Mesenchymal stem cell (in vitro differentiated cells and primary cell): ENCODE measurements at regions not wholly inside any gene's neighbourhood (a gene's known extent, or its start where the extent isn't known, plus 50 kb on each side); places are given as distances from the start of the nearest gene placed in this dataset.
A peak's percentile ranks its signal among the peaks of the same experiment; 100 is the strongest.

Experiments
- DNase-seq: peaks from one replicate; pipeline ENCODE4 v3.0.0-alpha.2; 2013
- H2AFZ ChIP-seq: one replicate; pipeline ENCODE4 v1.6.1; 2013; ENCODE audit warnings: low read depth, mild to moderate bottlenecking, control low read depth, inconsistent platforms, low read length, moderate library complexity
- H2AK5ac ChIP-seq: 2 replicates; pipeline ENCODE4 v1.6.1; 2013; ENCODE audit warnings: low read length, moderate library complexity, mild to moderate bottlenecking, inconsistent platforms; ENCODE audit not compliant: severe bottlenecking
- H2BK120ac ChIP-seq: one replicate; pipeline ENCODE4 v1.6.1; 2013; ENCODE audit warnings: low read depth, mild to moderate bottlenecking, inconsistent platforms, low read length, moderate library complexity
- H2BK12ac ChIP-seq, 2 experiments: one replicate each; pipeline ENCODE4 v1.6.1; 2013; ENCODE audit warnings: inconsistent platforms in 2 of 2, low read length in 2 of 2, mild to moderate bottlenecking in 2 of 2, moderate library complexity in 2 of 2, control low read depth in 1 of 2
- H2BK15ac ChIP-seq: one replicate; pipeline ENCODE4 v1.6.1; 2013; ENCODE audit warnings: mild to moderate bottlenecking, low read depth, inconsistent platforms; ENCODE audit not compliant: poor library complexity, severe bottlenecking
- H2BK5ac ChIP-seq: 2 replicates; pipeline ENCODE4 v1.6.1; 2013; ENCODE audit warnings: low read depth, mild to moderate bottlenecking, low read length, control low read depth, inconsistent platforms; ENCODE audit not compliant: poor library complexity, severe bottlenecking
- H3K14ac ChIP-seq, 2 experiments: one replicate each; pipeline ENCODE4 v1.6.1; 2013; ENCODE audit warnings: inconsistent platforms in 2 of 2, low read length in 2 of 2, control low read depth in 1 of 2, mild to moderate bottlenecking in 1 of 2, moderate library complexity in 1 of 2
- H3K18ac ChIP-seq, 2 experiments: one replicate each; pipeline ENCODE4 v1.6.1; 2013; ENCODE audit warnings: inconsistent platforms in 2 of 2, low read length in 2 of 2, control low read depth in 1 of 2, low read depth in 1 of 2, mild to moderate bottlenecking in 1 of 2
- H3K23ac ChIP-seq, 2 experiments: one replicate each; pipeline ENCODE4 v1.6.1; 2013; ENCODE audit warnings: inconsistent platforms in 2 of 2, low read length in 2 of 2, mild to moderate bottlenecking in 2 of 2, moderate library complexity in 2 of 2, control low read depth in 1 of 2
- H3K27ac ChIP-seq: 2 replicates; pipeline ENCODE4 v1.5.1; 2013; ENCODE audit warnings: mild to moderate bottlenecking, moderate library complexity, low read length, control low read depth, inconsistent platforms; ENCODE audit not compliant: poor library complexity, severe bottlenecking
- H3K27me3 ChIP-seq, 2 experiments: 2 replicates each; pipeline versions ENCODE4 v1.6.1 to v1.7.0; 2013; ENCODE audit warnings: low read length in 2 of 2, mild to moderate bottlenecking in 2 of 2, moderate library complexity in 2 of 2, control low read depth in 1 of 2, inconsistent platforms in 1 of 2; ENCODE audit not compliant: control insufficient read depth in 1 of 2, insufficient read depth in 1 of 2
- H3K36me3 ChIP-seq, 2 experiments: 2 replicates each; pipeline versions ENCODE4 v1.6.1 to v1.7.0; 2013; ENCODE audit warnings: low read length in 2 of 2, control low read depth in 1 of 2, inconsistent platforms in 1 of 2, low read depth in 1 of 2, mild to moderate bottlenecking in 1 of 2; ENCODE audit not compliant: insufficient read depth in 2 of 2, control insufficient read depth in 1 of 2
- H3K4ac ChIP-seq, 2 experiments: one replicate each; pipeline ENCODE4 v1.6.1; 2013; ENCODE audit warnings: inconsistent platforms in 2 of 2, low read length in 2 of 2, mild to moderate bottlenecking in 2 of 2, moderate library complexity in 2 of 2, control low read depth in 1 of 2, low read depth in 1 of 2
- H3K4me1 ChIP-seq: 2 replicates; pipeline ENCODE4 v1.6.1; 2013; ENCODE audit warnings: low read depth, low read length, control low read depth; ENCODE audit not compliant: control insufficient read depth, insufficient read depth
- H3K4me2 ChIP-seq: 2 replicates; pipeline ENCODE4 v1.6.1; 2013; ENCODE audit warnings: low read length, mild to moderate bottlenecking, inconsistent platforms; ENCODE audit not compliant: poor library complexity, severe bottlenecking
- H3K4me3 ChIP-seq, 2 experiments: 2 replicates each; pipeline versions ENCODE4 v1.5.1 to v1.7.0; 2013; ENCODE audit warnings: low read length in 2 of 2, mild to moderate bottlenecking in 2 of 2, control low read depth in 1 of 2, low read depth in 1 of 2; ENCODE audit not compliant: insufficient read depth in 1 of 2
- H3K79me1 ChIP-seq: replicated peaks from 2 replicates; pipeline ENCODE4 v1.6.1; 2013; ENCODE audit warnings: mild to moderate bottlenecking, control low read depth, low read length, inconsistent platforms; ENCODE audit not compliant: poor library complexity, severe bottlenecking
- H3K9ac ChIP-seq: 2 replicates; pipeline ENCODE4 v1.7.0; 2013; ENCODE audit warnings: mild to moderate bottlenecking, low read length, moderate library complexity
- H3K9me3 ChIP-seq: 2 replicates; pipeline ENCODE4 v1.7.0; 2013; ENCODE audit warnings: mild to moderate bottlenecking, low read length; ENCODE audit not compliant: control insufficient read depth
- H4K8ac ChIP-seq: one replicate; pipeline ENCODE4 v1.6.1; 2013; ENCODE audit warnings: inconsistent platforms, mild to moderate bottlenecking, low read length, moderate library complexity
- H4K91ac ChIP-seq: one replicate; pipeline ENCODE4 v1.6.1; 2013; ENCODE audit warnings: mild to moderate bottlenecking, low read length, inconsistent platforms
- WGBS: methylation state at CpG from one replicate; pipeline ENCODE4 v1.1.7; 2013; ENCODE audit warnings: mixed read lengths; 5-methylcytosine and 5-hydroxymethylcytosine counted together

GRCh38 chr10:90354914-90355313 is 502.9 kb downstream of the HTR7 start:
- H3K36me3 ChIP-seq, result no peaks in the 10 kb centered on the region
- no peak overlapping the region for H3K9ac ChIP-seq
- no peak overlapping the region for H2AFZ ChIP-seq
- H2BK12ac ChIP-seq, result no peak overlapping the region
- no peak for DNase-seq
- H2BK5ac ChIP-seq, result no peak overlapping the region
- no peak overlapping the region for H3K18ac ChIP-seq
- H4K91ac ChIP-seq, result no peak overlapping the region
- H2AK5ac ChIP-seq, result no peak overlapping the region
- 87% methylated on average over 4 of the region's 4 CpGs for WGBS
- no peaks in the 10 kb centered on the region for H3K4me1 ChIP-seq
- H2BK15ac ChIP-seq, result peak overlapping the region; percentile 19
- H3K9me3 ChIP-seq, result no peaks in the 10 kb centered on the region
- H3K4ac ChIP-seq, result no peak overlapping the region
- H3K4me3 ChIP-seq, result no peak overlapping the region
- no peak overlapping the region for H3K14ac ChIP-seq
- H3K27me3 ChIP-seq, result no peaks in the 10 kb centered on the region
- H3K4me2 ChIP-seq, result no peak overlapping the region
- no peak overlapping the region for H3K23ac ChIP-seq
- H3K27ac ChIP-seq, result no peak overlapping the region
- no peak overlapping the region for H2BK120ac ChIP-seq
- H3K79me1 ChIP-seq, result no peaks in the 10 kb centered on the region
- no peak overlapping the region for H4K8ac ChIP-seq

- Histone ChIP-seq H3K9ac (no peak overlapping the region), H2AK5ac (no peak overlapping the region), H3K14ac (no peak overlapping the region), H2AFZ (no peak overlapping the region), H3K36me3 (no peaks in the 10 kb centered on the region), H4K8ac (no peak overlapping the region), H3K4me2 (no peak overlapping the region), H3K9me3 (no peaks in the 10 kb centered on the region), H2BK5ac (no peak overlapping the region), H3K4me1 (no peaks in the 10 kb centered on the region), H3K79me1 (no peaks in the 10 kb centered on the region), H3K27me3 (no peaks in the 10 kb centered on the region), H2BK15ac (no peak overlapping the region), H2BK120ac (no peak overlapping the region), H3K18ac (no peak overlapping the region), H2BK12ac (no peak overlapping the region), H3K23ac (no peak overlapping the region), H3K4me3 (no peak overlapping the region), H4K91ac (no peak overlapping the region), H3K4ac (no peak overlapping the region), H3K27ac (no peak overlapping the region)
- DNase-seq, result no peak
- WGBS, result 93% methylated on average over 3 of the region's 4 CpGs
These were observed 493.9 kb downstream of the HTR7 start for GRCh38 chr10:90363799-90364483.

- no peaks in the 10 kb centered on the region for H3K27me3 ChIP-seq
- no peak overlapping the region for H2BK5ac ChIP-seq
- WGBS, result 47% methylated on average over 1 of the region's 2 CpGs
- H3K4me1 ChIP-seq, result no peaks in the 10 kb centered on the region
- DNase-seq, result no peak
- no peak overlapping the region for H2BK120ac ChIP-seq
- H3K9me3 ChIP-seq, result no peaks in the 10 kb centered on the region
- no peak overlapping the region for H2BK15ac ChIP-seq
- no peak overlapping the region for H3K4ac ChIP-seq
- H3K23ac ChIP-seq, result no peak overlapping the region
- H3K27ac ChIP-seq, result no peak overlapping the region
- no peak overlapping the region for H4K91ac ChIP-seq
- no peak overlapping the region for H2BK12ac ChIP-seq
- H3K79me1 ChIP-seq, result no peaks in the 10 kb centered on the region
- H3K36me3 ChIP-seq, result no peaks in the 10 kb centered on the region
- H2AK5ac ChIP-seq, result no peak overlapping the region
- no peak overlapping the region for H3K18ac ChIP-seq
- H3K4me3 ChIP-seq, result no peak overlapping the region
- no peak overlapping the region for H3K9ac ChIP-seq
- H3K14ac ChIP-seq, result no peak overlapping the region
- no peak overlapping the region for H4K8ac ChIP-seq
- H3K4me2 ChIP-seq, result no peak overlapping the region
- H2AFZ ChIP-seq, result no peak overlapping the region
These were observed 485.4 kb downstream of the HTR7 start for GRCh38 chr10:90372451-90372850.

- Histone ChIP-seq H2AK5ac (no peak overlapping the region), H3K79me1 (no peaks in the 10 kb centered on the region), H4K91ac (no peak overlapping the region), H3K4me2 (no peak overlapping the region), H2BK15ac (no peak overlapping the region), H2BK5ac (no peak overlapping the region), H2BK12ac (no peak overlapping the region), H3K18ac (no peak overlapping the region), H3K23ac (no peak overlapping the region), H3K9ac (no peak overlapping the region), H3K4ac (no peak overlapping the region), H3K27me3 (no peaks in the 10 kb centered on the region), H4K8ac (no peak overlapping the region), H3K4me3 (no peak overlapping the region), H3K4me1 (no peaks in the 10 kb centered on the region), H2AFZ (no peak overlapping the region), H3K9me3 (no peaks in the 10 kb centered on the region), H3K36me3 (no peaks in the 10 kb centered on the region), H3K27ac (no peak overlapping the region), H3K14ac (no peak overlapping the region), H2BK120ac (no peak overlapping the region)
- no peak for DNase-seq
- WGBS, result no CpG with 5 or more reads among the region's 1 CpG
These were observed 483.9 kb downstream of the HTR7 start for GRCh38 chr10:90373911-90374310.
